ENCODE measurements at regions not wholly inside any gene's neighbourhood (a gene's known extent, or its start where the extent isn't known, plus 50 kb on each side); places are given as distances from the start of the nearest gene placed in this dataset.
A peak's percentile ranks its signal among the peaks of the same experiment; 100 is the strongest.

GRCh38 chr5:179438011-179438441 is 92.8 kb upstream of the ADAMTS2 start:
- 37% methylated on average over 15 of the region's 15 CpGs for WGBS
- Histone ChIP-seq H3K4me3 (ENCODE audit: low read depth in 1 of 3, low read length in 3 of 3) (no peak overlapping the region), H3K27me3 (ENCODE audit: control insufficient read depth in 4 of 4, insufficient read depth in 4 of 4, low read length in 3 of 4) (peaks cover 0 to 4% (median 2%) of the 10 kb centered on the region in 4 donors), H3K9me3 (ENCODE audit: control insufficient read depth in 4 of 4, low read length in 3 of 4) (peaks cover 0 to 2% (median 1%) of the 10 kb centered on the region in 4 donors), H3K27ac (ENCODE audit: low read depth in 1 of 2, low read length in 2 of 2) (peak overlapping the region; percentile 23 to 63), H3K36me3 (ENCODE audit: control insufficient read depth in 4 of 4, insufficient read depth in 3 of 4, low read depth in 1 of 4, low read length in 3 of 4) (no peaks in the 10 kb centered on the region), H3K9ac (ENCODE audit: low read depth in 1 of 2, low read length in 2 of 2) (no peak overlapping the region), H3K4me1 (ENCODE audit: control insufficient read depth in 4 of 4, insufficient read depth in 4 of 4, low read length in 3 of 4) (no peaks in the 10 kb centered on the region)
- TF ChIP-seq FOXA1 (IDR thresholded peaks at IDR 0.05) (no peak), JUND (IDR thresholded peaks at IDR 0.05) (no peak), EGR1 (IDR thresholded peaks at IDR 0.05; ENCODE audit: low read depth in 2 of 2) (no peak), CTCF (IDR thresholded peaks at IDR 0.05; ENCODE audit: low read depth, low read length, missing input control) (no peak), RXRA (IDR thresholded peaks at IDR 0.05) (peak; percentile 51 to 61), SP1 (IDR thresholded peaks at IDR 0.05) (peak; percentile 41), HNF4G (IDR thresholded peaks at IDR 0.05) (no peak), RAD21 (IDR thresholded peaks at IDR 0.05) (peak in 1 of 2 donors; percentile 28), NR2F2 (IDR thresholded peaks at IDR 0.05) (peak; percentile 94), ZBTB33 (IDR thresholded peaks at IDR 0.05) (no peak), GABPA (IDR thresholded peaks at IDR 0.05 in 1 of 2, conservative IDR thresholded peaks at IDR 0.05 in 1 of 2) (no peak)
- TF ChIP-seq, protein P1, sequence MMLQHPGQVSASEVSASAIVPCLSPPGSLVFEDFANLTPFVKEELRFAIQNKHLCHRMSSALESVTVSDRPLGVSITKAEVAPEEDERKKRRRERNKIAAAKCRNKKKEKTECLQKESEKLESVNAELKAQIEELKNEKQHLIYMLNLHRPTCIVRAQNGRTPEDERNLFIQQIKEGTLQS (IDR thresholded peaks at IDR 0.05) = no peak
- no peak for DNase-seq (ENCODE audit: low spot score)

- Histone ChIP-seq H3K27ac (ENCODE audit: low read depth in 1 of 2, low read length in 2 of 2) (peak overlapping the region; percentile 23 to 63), H3K4me3 (ENCODE audit: low read depth in 1 of 3, low read length in 3 of 3) (no peak overlapping the region), H3K4me1 (ENCODE audit: control insufficient read depth in 4 of 4, insufficient read depth in 4 of 4, low read length in 3 of 4) (no peaks in the 10 kb centered on the region), H3K9me3 (ENCODE audit: control insufficient read depth in 4 of 4, low read length in 3 of 4) (peaks cover 0 to 2% (median 2%) of the 10 kb centered on the region in 4 donors), H3K36me3 (ENCODE audit: control insufficient read depth in 4 of 4, insufficient read depth in 3 of 4, low read depth in 1 of 4, low read length in 3 of 4) (no peaks in the 10 kb centered on the region), H3K27me3 (ENCODE audit: control insufficient read depth in 4 of 4, insufficient read depth in 4 of 4, low read length in 3 of 4) (peaks cover 0 to 4% (median 2%) of the 10 kb centered on the region in 4 donors), H3K9ac (ENCODE audit: low read depth in 1 of 2, low read length in 2 of 2) (no peak overlapping the region)
- TF ChIP-seq CTCF (IDR thresholded peaks at IDR 0.05; ENCODE audit: low read depth, low read length, missing input control) (no peak), YY1 (IDR thresholded peaks at IDR 0.05) (no peak), JUND (IDR thresholded peaks at IDR 0.05) (no peak), HNF4G (IDR thresholded peaks at IDR 0.05) (no peak), SP1 (IDR thresholded peaks at IDR 0.05) (no peak)
- TF ChIP-seq, protein P1 (IDR thresholded peaks at IDR 0.05) = no peak
- DNase-seq (ENCODE audit: low spot score) = no peak
- 73% methylated on average over 23 of the region's 23 CpGs for WGBS
Measured at GRCh38 chr5:179437341-179438001, 92.2 kb upstream of the ADAMTS2 start.

All from liver (tissue), 8 donors.